ENCODE measurements at regions not wholly inside any gene's neighbourhood (a gene's known extent, or its start where the extent isn't known, plus 50 kb on each side); places are given as distances from the start of the nearest gene placed in this dataset.

DNA sequence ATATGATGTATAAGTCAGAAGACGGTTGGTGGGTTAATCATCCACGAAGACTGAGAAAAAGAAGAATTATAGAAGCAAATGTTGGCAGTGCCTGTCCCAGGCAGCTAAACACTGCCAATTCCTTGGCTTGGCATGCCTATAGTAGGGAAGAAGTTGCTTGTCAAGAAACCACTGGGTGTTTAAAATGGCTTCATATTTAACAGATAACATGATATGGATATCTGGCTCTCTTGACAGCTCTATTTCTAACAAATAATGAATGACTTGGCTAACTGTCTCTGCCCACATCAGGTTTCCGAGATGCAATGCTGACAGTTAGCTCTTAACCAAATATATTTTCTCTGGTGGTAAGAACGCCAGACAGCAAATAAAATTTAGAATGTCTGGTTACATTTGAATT, 341.7 kb upstream of the KCNMB2 start:
- DNase-seq (ENCODE audit: low spot score), result no peak
- in situ Hi-C loops (cut with MboI; ENCODE audit: low pct_unique_long_range_greater_than_20kb, low sequenced_read_pairs, unreplicated experiment), result no loop called here
- TF ChIP-seq, protein P1, sequence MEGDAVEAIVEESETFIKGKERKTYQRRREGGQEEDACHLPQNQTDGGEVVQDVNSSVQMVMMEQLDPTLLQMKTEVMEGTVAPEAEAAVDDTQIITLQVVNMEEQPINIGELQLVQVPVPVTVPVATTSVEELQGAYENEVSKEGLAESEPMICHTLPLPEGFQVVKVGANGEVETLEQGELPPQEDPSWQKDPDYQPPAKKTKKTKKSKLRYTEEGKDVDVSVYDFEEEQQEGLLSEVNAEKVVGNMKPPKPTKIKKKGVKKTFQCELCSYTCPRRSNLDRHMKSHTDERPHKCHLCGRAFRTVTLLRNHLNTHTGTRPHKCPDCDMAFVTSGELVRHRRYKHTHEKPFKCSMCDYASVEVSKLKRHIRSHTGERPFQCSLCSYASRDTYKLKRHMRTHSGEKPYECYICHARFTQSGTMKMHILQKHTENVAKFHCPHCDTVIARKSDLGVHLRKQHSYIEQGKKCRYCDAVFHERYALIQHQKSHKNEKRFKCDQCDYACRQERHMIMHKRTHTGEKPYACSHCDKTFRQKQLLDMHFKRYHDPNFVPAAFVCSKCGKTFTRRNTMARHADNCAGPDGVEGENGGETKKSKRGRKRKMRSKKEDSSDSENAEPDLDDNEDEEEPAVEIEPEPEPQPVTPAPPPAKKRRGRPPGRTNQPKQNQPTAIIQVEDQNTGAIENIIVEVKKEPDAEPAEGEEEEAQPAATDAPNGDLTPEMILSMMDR (IDR thresholded peaks at IDR 0.05; ENCODE audit: extremely low read depth, insufficient read depth, missing control alignments), result no peak

DNA sequence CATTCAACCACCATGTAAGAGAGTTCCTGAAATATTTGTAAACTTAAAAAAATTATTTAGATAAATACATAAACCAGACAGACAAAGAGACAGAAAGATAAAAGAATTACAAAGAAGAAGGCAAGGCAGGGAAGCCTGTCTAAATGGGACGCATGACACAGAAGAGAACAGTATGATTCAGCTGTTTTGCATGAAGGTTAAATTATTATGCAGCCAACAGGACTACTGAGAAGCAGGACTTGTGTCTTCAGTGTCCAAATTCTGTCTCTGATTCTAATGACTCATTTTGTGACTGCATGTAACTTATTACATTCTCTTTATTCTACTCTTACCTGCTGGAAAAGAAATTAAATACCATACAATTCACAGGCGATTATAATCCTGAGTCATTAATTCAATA, 340.4 kb upstream of the KCNMB2 start:
- no peak for DNase-seq (ENCODE audit: low spot score)
- TF ChIP-seq, protein P1 (IDR thresholded peaks at IDR 0.05; ENCODE audit: extremely low read depth, insufficient read depth, missing control alignments), result no peak
- in situ Hi-C loops (cut with MboI; ENCODE audit: low pct_unique_long_range_greater_than_20kb, low sequenced_read_pairs, unreplicated experiment), result no loop called here

DNA sequence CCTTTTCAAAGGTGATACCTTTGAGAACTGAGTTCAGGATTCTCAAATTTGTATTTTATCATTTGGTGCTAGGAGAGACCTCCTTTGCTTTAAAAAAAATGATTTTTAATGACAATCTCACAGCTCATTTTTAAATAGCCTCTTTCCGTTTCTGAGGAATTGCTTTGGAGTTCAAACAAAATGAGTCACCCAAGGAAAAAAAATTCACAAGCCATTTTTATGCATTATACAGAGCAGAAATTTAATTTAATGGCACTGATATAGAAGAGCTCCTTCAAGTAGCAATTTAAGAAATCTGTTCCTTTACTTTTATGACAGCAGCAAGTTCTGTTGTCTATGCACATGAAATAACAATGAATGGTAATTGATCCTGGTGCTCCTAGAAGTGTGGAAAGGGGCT, 337.9 kb upstream of the KCNMB2 start:
- DNase-seq (ENCODE audit: low spot score), result no peak
- in situ Hi-C loops (cut with MboI; ENCODE audit: low pct_unique_long_range_greater_than_20kb, low sequenced_read_pairs, unreplicated experiment), result no loop called here
- TF ChIP-seq, protein P1 (IDR thresholded peaks at IDR 0.05; ENCODE audit: extremely low read depth, insufficient read depth, missing control alignments), result no peak

DNA sequence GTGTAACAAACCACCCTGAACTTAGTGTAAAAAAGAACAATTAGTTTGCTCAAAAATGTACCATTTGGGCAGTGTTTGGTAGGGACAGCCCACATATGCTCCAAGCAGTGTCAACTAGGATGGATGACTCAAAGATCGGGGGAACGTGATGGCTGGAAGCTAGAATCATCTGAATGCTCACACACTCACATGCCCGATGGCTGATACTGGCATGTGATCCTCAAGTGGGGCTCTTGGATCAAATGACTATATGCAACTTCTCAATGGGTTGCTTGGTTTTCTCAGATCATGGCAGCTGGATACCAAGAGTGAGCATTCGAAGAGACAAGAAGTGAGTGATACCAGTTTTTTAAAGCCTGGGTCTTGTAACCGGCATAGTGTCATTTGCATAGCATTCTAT, 335.9 kb upstream of the KCNMB2 start:
- in situ Hi-C loops (cut with MboI; ENCODE audit: low pct_unique_long_range_greater_than_20kb, low sequenced_read_pairs, unreplicated experiment), result no loop called here
- TF ChIP-seq, protein P1 (IDR thresholded peaks at IDR 0.05; ENCODE audit: extremely low read depth, insufficient read depth, missing control alignments), result no peak
- DNase-seq (ENCODE audit: low spot score), result no peak

DNA sequence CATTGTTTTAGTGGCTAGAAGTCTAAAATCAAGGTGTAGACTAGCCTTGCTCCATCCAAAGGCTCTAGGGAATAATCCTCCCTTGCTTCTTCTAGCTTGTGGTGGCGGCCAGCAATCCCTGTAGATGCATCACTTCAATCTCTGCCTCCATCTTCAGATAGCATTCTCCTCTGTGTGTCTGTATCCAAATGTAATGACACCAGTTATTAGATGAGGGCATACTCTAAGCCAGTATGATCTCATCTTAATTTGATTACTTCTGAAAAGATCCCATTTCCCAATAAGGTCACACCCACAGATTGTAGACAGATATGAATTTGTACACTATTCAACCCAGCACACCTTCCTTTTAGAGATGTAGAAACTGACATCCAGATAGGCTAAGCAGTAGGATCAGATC, 334.5 kb upstream of the KCNMB2 start:
- TF ChIP-seq, protein P1 (IDR thresholded peaks at IDR 0.05; ENCODE audit: extremely low read depth, insufficient read depth, missing control alignments), result no peak
- in situ Hi-C loops (cut with MboI; ENCODE audit: low pct_unique_long_range_greater_than_20kb, low sequenced_read_pairs, unreplicated experiment), result no loop called here
- no peak for DNase-seq (ENCODE audit: low spot score)

DNA sequence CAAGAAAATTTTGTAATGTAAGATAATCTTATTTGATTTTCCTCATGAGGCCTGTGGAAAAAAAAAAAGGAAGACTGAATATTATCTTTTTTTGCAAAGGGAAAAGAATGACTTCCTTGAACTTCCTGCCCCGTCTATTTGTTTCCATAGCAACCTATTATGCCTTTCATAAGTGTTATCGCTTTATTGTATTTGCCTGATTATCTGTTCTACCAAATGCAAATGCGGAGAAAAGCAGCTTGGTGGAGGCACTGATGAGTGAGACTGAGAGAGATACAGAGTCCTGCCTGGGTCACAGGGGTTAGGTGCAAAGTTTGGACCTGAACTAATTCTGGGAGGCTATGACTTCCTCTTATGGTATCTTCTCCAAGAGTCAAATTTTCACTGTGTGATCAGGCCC, 334.0 kb upstream of the KCNMB2 start:
- in situ Hi-C loops (cut with MboI; ENCODE audit: low pct_unique_long_range_greater_than_20kb, low sequenced_read_pairs, unreplicated experiment), result no loop called here
- DNase-seq (ENCODE audit: low spot score), result no peak

More for the DNA sequence above, 334.0 kb upstream of the KCNMB2 start:
- TF ChIP-seq, protein P1 (IDR thresholded peaks at IDR 0.05; ENCODE audit: extremely low read depth, insufficient read depth, missing control alignments), result no peak
